MM.1S (cell line): ENCODE measurements at regions not wholly inside any gene's neighbourhood (a gene's known extent, or its start where the extent isn't known, plus 50 kb on each side); places are given as distances from the start of the nearest gene placed in this dataset.

Source experiments
- DNase-seq: peaks from one replicate; pipeline ENCODE4 v3.0.0-alpha.2; 2015
- H2AFZ ChIP-seq: fragments of 300-600 bp; sonication (generic); 2 replicates; pipeline ENCODE4 v1.6.0; 2016; ENCODE audit warnings: antibody characterized with exemption, low read length
- H3F3A ChIP-seq: fragments of 300-600 bp; sonication (generic); 2 replicates; pipeline ENCODE4 v1.6.1; 2016; ENCODE audit warnings: mild to moderate bottlenecking, antibody characterized with exemption, low read length, moderate library complexity, mixed read lengths; ENCODE audit not compliant: insufficient read depth
- H3K27ac ChIP-seq: fragments of 300-600 bp; sonication (generic); 2 replicates; pipeline ENCODE4 v1.5.1; 2016; ENCODE audit warnings: mild to moderate bottlenecking, low read length
- H3K27me3 ChIP-seq: fragments of 300-600 bp; sonication (generic); replicated peaks from 2 replicates; pipeline ENCODE4 v1.6.0; 2016; ENCODE audit warnings: low read length; ENCODE audit not compliant: insufficient read depth
- H3K36me3 ChIP-seq: fragments of 300-600 bp; sonication (generic); replicated peaks from 2 replicates; pipeline ENCODE4 v1.6.1; 2016; ENCODE audit warnings: mild to moderate bottlenecking, low read length, mixed read lengths; ENCODE audit not compliant: insufficient read depth
- H3K4me1 ChIP-seq: fragments of 300-600 bp; sonication (generic); 2 replicates; pipeline ENCODE4 v1.6.1; 2016; ENCODE audit warnings: low read length, mixed read lengths
- H3K4me2 ChIP-seq: fragments of 300-600 bp; sonication (generic); 2 replicates; pipeline ENCODE4 v1.6.0; 2016; ENCODE audit warnings: low read depth, low read length
- H3K4me3 ChIP-seq: fragments of 300-600 bp; sonication (generic); 2 replicates; pipeline ENCODE4 v1.5.1; 2016; ENCODE audit warnings: low read length, mixed read lengths
- H3K79me2 ChIP-seq: fragments of 300-600 bp; sonication (generic); 2 replicates; pipeline ENCODE4 v1.6.1; 2016; ENCODE audit warnings: mixed run types, low read length, mixed read lengths
- H3K9ac ChIP-seq: fragments of 300-600 bp; sonication (generic); 2 replicates; pipeline ENCODE4 v1.6.1; 2016; ENCODE audit warnings: low read length, mixed read lengths
- H3K9me2 ChIP-seq: fragments of 300-600 bp; sonication (generic); replicated peaks from 2 replicates; pipeline ENCODE4 v1.6.1; 2016; ENCODE audit warnings: mild to moderate bottlenecking, low read length, mixed read lengths; ENCODE audit not compliant: insufficient read depth
- H3K9me3 ChIP-seq: fragments of 300-600 bp; sonication (generic); replicated peaks from 2 replicates; pipeline ENCODE4 v1.6.1; 2016; ENCODE audit warnings: mild to moderate bottlenecking, low read length, mixed read lengths; ENCODE audit not compliant: insufficient read depth
- H4K20me1 ChIP-seq: fragments of 300-600 bp; sonication (generic); 2 replicates; pipeline ENCODE4 v1.6.1; 2016; ENCODE audit warnings: mild to moderate bottlenecking, low read length, moderate library complexity, mixed read lengths; ENCODE audit not compliant: insufficient read depth
- EZH2 ChIP-seq: fragments of 300-600 bp; sonication (generic); optimal IDR thresholded peaks from 2 replicates; pipeline ENCODE3; 2017; ENCODE audit warnings: low read depth, mild to moderate bottlenecking, antibody characterized with exemption, low read length, mixed read lengths
- EZH2phosphoT487 ChIP-seq: fragments of 300-600 bp; sonication (generic); IDR thresholded peaks from 2 replicates; pipeline ENCODE4 v1.6.1; 2018; ENCODE audit warnings: antibody characterized with exemption, low read length
- TF ChIP-seq, protein P1 (sequence below): fragments of 300-600 bp; sonication (generic); IDR thresholded peaks from 2 replicates; pipeline ENCODE4 v1.5.1; 2016; ENCODE audit warnings: antibody characterized with exemption, low read length, mixed read lengths

GRCh38 chr1:190849346-190849745 lies 371.7 kb upstream of the BRINP3 start:
- Histone ChIP-seq H3K4me3 (no peak overlapping the region), H3K27me3 (no peaks in the 10 kb centered on the region), H3K9me2 (no peaks in the 10 kb centered on the region), H3F3A (no peaks in the 10 kb centered on the region), H2AFZ (no peak overlapping the region), H3K36me3 (no peaks in the 10 kb centered on the region), H3K9me3 (no peaks in the 10 kb centered on the region), H3K27ac (no peak overlapping the region), H3K9ac (no peak overlapping the region), H4K20me1 (no peaks in the 10 kb centered on the region), H3K79me2 (no peaks in the 10 kb centered on the region), H3K4me1 (0 out of 2 replicates have a peak, but pooled peaks cover 4% of the 10 kb centered on the region), H3K4me2 (no peak overlapping the region)
- no peak for DNase-seq
- TF ChIP-seq EZH2 (no peak), EZH2phosphoT487 (no peak)
- TF ChIP-seq, protein P1, sequence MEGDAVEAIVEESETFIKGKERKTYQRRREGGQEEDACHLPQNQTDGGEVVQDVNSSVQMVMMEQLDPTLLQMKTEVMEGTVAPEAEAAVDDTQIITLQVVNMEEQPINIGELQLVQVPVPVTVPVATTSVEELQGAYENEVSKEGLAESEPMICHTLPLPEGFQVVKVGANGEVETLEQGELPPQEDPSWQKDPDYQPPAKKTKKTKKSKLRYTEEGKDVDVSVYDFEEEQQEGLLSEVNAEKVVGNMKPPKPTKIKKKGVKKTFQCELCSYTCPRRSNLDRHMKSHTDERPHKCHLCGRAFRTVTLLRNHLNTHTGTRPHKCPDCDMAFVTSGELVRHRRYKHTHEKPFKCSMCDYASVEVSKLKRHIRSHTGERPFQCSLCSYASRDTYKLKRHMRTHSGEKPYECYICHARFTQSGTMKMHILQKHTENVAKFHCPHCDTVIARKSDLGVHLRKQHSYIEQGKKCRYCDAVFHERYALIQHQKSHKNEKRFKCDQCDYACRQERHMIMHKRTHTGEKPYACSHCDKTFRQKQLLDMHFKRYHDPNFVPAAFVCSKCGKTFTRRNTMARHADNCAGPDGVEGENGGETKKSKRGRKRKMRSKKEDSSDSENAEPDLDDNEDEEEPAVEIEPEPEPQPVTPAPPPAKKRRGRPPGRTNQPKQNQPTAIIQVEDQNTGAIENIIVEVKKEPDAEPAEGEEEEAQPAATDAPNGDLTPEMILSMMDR = no peak

DNA sequence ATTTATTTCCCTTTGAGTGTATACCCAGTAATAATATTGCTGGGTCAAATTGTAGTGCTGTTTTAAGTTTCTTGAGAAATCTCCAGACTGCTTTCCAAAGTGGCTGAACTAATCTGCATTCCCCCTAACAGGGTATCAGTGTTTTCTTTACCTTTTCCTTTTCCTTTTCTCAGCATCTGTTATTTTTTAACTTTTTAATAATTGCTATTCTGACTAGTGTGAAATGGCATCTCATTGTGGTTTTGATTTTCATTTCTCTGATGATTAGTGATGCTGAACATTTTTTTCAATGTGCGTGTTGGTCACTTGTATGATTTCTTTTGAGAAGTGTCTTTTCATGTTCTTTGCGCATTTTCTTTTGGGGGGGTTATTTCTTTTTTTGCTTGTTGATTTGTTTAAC lies 374.9 kb upstream of the BRINP3 start:
- H3K36me3 ChIP-seq = no peaks in the 10 kb centered on the region
- no peak overlapping the region for H3K27ac ChIP-seq
- H3K9ac ChIP-seq = no peak overlapping the region
- TF ChIP-seq, protein P1 = no peak
- TF ChIP-seq EZH2 (no peak), EZH2phosphoT487 (no peak)
- DNase-seq = no peak
- H3K9me3 ChIP-seq = no peaks in the 10 kb centered on the region
- H2AFZ ChIP-seq = no peak overlapping the region
- no peaks in the 10 kb centered on the region for H3K79me2 ChIP-seq
- no peaks in the 10 kb centered on the region for H3K9me2 ChIP-seq
- no peaks in the 10 kb centered on the region for H3F3A ChIP-seq
- no peak overlapping the region for H3K4me2 ChIP-seq
- no peaks in the 10 kb centered on the region for H4K20me1 ChIP-seq
- H3K4me1 ChIP-seq = no peaks in the 10 kb centered on the region
- H3K4me3 ChIP-seq = no peak overlapping the region
- H3K27me3 ChIP-seq = no peaks in the 10 kb centered on the region

DNA sequence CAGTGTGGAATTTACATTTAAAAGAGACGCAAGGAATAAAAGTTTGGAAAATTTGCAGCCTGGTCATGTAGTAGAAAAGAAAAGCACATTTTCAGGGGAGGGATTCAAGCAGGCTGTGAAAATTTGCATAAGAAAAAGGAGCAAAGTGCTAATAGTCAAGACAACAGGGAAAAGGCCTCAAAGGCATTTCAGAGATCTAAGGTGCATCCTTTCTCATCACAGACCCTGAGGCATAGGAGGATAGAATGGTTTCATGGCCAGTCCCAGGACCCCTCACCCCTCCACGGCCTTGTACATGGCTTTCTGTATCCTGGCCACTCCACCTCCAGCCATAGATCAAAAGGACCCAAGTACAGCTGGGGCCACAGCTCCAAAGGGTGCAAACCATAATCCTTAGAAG lies 380.5 kb upstream of the BRINP3 start:
- Histone ChIP-seq H2AFZ (no peak overlapping the region), H4K20me1 (no peaks in the 10 kb centered on the region)
- TF ChIP-seq EZH2phosphoT487 (no peak), EZH2 (no peak)
- TF ChIP-seq, protein P1 = no peak

More for the DNA sequence above, 380.5 kb upstream of the BRINP3 start:
- H3K4me3 ChIP-seq = no peak overlapping the region
- no peaks in the 10 kb centered on the region for H3F3A ChIP-seq
- H3K36me3 ChIP-seq = no peaks in the 10 kb centered on the region
- no peaks in the 10 kb centered on the region for H3K9me3 ChIP-seq
- H3K9ac ChIP-seq = no peak overlapping the region
- H3K79me2 ChIP-seq = no peaks in the 10 kb centered on the region
- H3K27ac ChIP-seq = no peak overlapping the region
- H3K4me1 ChIP-seq = no peaks in the 10 kb centered on the region
- DNase-seq = no peak
- H3K27me3 ChIP-seq = no peaks in the 10 kb centered on the region
- H3K9me2 ChIP-seq = no peaks in the 10 kb centered on the region
- no peak overlapping the region for H3K4me2 ChIP-seq
